LNCaP clone FGC (cell line): ENCODE measurements at regions not wholly inside any gene's neighbourhood (a gene's known extent, or its start where the extent isn't known, plus 50 kb on each side); places are given as distances from the start of the nearest gene placed in this dataset.

Source experiments
- DNase-seq: peaks from one replicate; pipeline ENCODE4 v3.0.0-alpha.2; 2011; ENCODE audit warnings: low read depth
- H3K4me3 ChIP-seq: 2 replicates; pipeline ENCODE4 v1.5.1; 2011; ENCODE audit warnings: mild to moderate bottlenecking, low read depth, low read length, control low read depth
- CTCF ChIP-seq: IDR thresholded peaks from 2 replicates; pipeline ENCODE4 v1.5.1; 2012; ENCODE audit warnings: mild to moderate bottlenecking; ENCODE audit not compliant: control insufficient read depth, insufficient read depth; ENCODE audit errors: extremely low read depth

- no peak for DNase-seq
- no peak overlapping the region for H3K4me3 ChIP-seq
- TF ChIP-seq CTCF = no peak
Measured at GRCh38 chr7:114095885-114096284, 177.1 kb upstream of the PPP1R3A start.

- DNase-seq = no peak
- no peak overlapping the region for H3K4me3 ChIP-seq
- no peak for TF ChIP-seq CTCF
Measured at GRCh38 chr7:114088470-114088940, 169.7 kb upstream of the PPP1R3A start.

- no peak for DNase-seq
- no peak for TF ChIP-seq CTCF
- H3K4me3 ChIP-seq = no peak overlapping the region
Measured at GRCh38 chr7:114087653-114088469, 169.1 kb upstream of the PPP1R3A start.

GRCh38 chr7:114086914-114087652, 168.3 kb upstream of the PPP1R3A start:
- no peak for DNase-seq
- TF ChIP-seq CTCF = no peak
- peak overlapping the region; percentile 49 for H3K4me3 ChIP-seq

- no peak; the same call in 1 of the 2 replicates for TF ChIP-seq CTCF
- no peak for DNase-seq
- H3K4me3 ChIP-seq = peak overlapping the region; percentile 49
Measured at GRCh38 chr7:114086537-114086913, 167.7 kb upstream of the PPP1R3A start.

- no peak for TF ChIP-seq CTCF
- DNase-seq = no peak
- peak overlapping the region; percentile 49 for H3K4me3 ChIP-seq
Measured at GRCh38 chr7:114085592-114086501, 167.0 kb upstream of the PPP1R3A start.
